ENCODE measurements at regions not wholly inside any gene's neighbourhood (a gene's known extent, or its start where the extent isn't known, plus 50 kb on each side); places are given as distances from the start of the nearest gene placed in this dataset.

DNA sequence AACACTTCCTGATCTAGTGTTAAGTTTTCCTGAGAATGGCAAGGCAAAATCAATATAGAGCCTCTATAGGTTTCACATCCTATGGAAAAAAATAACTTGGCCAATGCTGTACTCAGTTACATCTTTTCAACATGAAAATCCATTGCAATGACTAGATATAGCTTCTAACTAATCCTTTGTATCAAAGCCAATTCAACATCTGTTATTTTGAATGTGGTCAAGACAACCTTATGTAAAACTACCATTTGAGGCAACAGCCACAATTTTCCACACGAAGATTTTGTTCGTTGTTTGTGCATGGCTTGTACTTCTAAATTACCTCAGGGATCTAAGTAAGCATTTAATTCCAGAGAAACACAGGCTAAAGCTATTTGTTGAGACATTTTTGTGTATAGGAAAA, 637.8 kb upstream of the EYS start:
- no peaks in the 10 kb centered on the region for H3K36me3 ChIP-seq (ENCODE audit: control insufficient read depth in 4 of 4, insufficient read depth in 4 of 4, low read length in 3 of 4)
- ChIA-PET CTCF (no interaction called here), POLR2A (no interaction called here)
- no CpG with 5 or more reads among the region's 2 CpGs for WGBS (ENCODE audit: insufficient coverage)
- no peaks in the 10 kb centered on the region for H3K9me3 ChIP-seq (ENCODE audit: control extremely low read depth in 1 of 5, control insufficient read depth in 4 of 5, insufficient read depth in 2 of 5, low read depth in 1 of 5, low read length in 4 of 5)
- H3K27ac ChIP-seq (ENCODE audit: insufficient read depth in 1 of 2, low read depth in 1 of 2, low read length in 2 of 2, poor library complexity in 1 of 2, severe bottlenecking in 2 of 2), result no peak overlapping the region
- H3K4me3 ChIP-seq (ENCODE audit: control insufficient read depth in 1 of 7, extremely low read depth in 1 of 7, insufficient read depth in 4 of 7, low read depth in 2 of 7, low read length in 6 of 7), result no peak overlapping the region
- no peaks in the 10 kb centered on the region for H3K4me1 ChIP-seq (ENCODE audit: control extremely low read depth in 1 of 4, control insufficient read depth in 4 of 4, insufficient read depth in 4 of 4, low read length in 3 of 4)
- no peak for DNase-seq
- H3K27me3 ChIP-seq (replicated peaks in 2 of 5; ENCODE audit: control insufficient read depth in 4 of 5, insufficient read depth in 5 of 5, low read length in 4 of 5), result no peaks in the 10 kb centered on the region

DNA sequence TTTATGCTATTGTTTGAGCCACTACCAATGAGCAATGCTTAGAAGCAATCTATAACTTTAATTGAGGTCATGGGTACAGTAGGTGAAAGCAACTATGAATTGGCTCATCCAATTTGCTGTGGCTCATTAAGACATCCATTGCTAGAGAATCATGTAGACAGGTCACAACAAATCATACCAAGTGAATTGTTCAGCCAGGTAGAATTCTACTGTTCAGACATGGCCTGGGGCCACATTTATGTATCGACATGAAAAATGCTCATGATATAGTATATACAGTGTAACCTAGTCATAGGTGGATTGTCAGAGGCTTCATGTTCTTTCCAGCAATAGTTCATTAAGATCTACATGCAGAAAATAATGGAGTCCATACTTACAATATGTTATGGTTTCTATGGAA, 633.7 kb upstream of the EYS start:
- CTCF ChIA-PET, result no interaction called here
- no peak for DNase-seq
- no peak overlapping the region for H3K4me3 ChIP-seq (ENCODE audit: control insufficient read depth in 1 of 7, extremely low read depth in 1 of 7, insufficient read depth in 4 of 7, low read depth in 2 of 7, low read length in 6 of 7)
- no peaks in the 10 kb centered on the region for H3K36me3 ChIP-seq (ENCODE audit: control insufficient read depth in 4 of 4, insufficient read depth in 4 of 4, low read length in 3 of 4)
- no CpG with 5 or more reads among the region's 1 CpG for WGBS (ENCODE audit: insufficient coverage)
- no peaks in the 10 kb centered on the region for H3K9me3 ChIP-seq (ENCODE audit: control extremely low read depth in 1 of 5, control insufficient read depth in 4 of 5, insufficient read depth in 2 of 5, low read depth in 1 of 5, low read length in 4 of 5)
- H3K27me3 ChIP-seq (replicated peaks in 2 of 5; ENCODE audit: control insufficient read depth in 4 of 5, insufficient read depth in 5 of 5, low read length in 4 of 5), result no peaks in the 10 kb centered on the region
- POLR2A ChIA-PET, result no interaction called here
- H3K4me1 ChIP-seq (ENCODE audit: control extremely low read depth in 1 of 4, control insufficient read depth in 4 of 4, insufficient read depth in 4 of 4, low read length in 3 of 4), result no peaks in the 10 kb centered on the region
- H3K27ac ChIP-seq (ENCODE audit: insufficient read depth in 1 of 2, low read depth in 1 of 2, low read length in 2 of 2, poor library complexity in 1 of 2, severe bottlenecking in 2 of 2), result no peak overlapping the region

DNA sequence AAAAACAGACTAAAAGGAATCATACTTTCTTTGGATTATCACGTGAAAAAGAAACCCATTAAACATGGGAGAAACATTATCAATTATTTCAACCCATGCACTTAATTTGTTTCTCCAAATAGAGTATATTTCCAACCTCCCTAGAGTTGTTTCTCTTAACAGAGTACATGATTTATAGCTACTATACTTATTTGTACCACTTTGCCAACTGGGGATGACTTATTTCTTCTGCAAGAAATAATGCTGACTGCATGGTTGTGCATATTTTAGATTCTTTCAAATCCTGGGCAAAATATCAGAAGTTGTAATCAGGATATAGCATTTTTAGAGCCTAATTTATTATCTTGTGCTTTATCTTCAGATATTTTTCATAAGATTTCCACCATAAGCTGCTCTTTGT, 629.1 kb upstream of the EYS start:
- no CpG with 5 or more reads among the region's 1 CpG for WGBS (ENCODE audit: insufficient coverage)
- DNase-seq, result no peak
- H3K9me3 ChIP-seq (ENCODE audit: control extremely low read depth in 1 of 5, control insufficient read depth in 4 of 5, insufficient read depth in 2 of 5, low read depth in 1 of 5, low read length in 4 of 5), result no peaks in the 10 kb centered on the region
- no peak overlapping the region for H3K27ac ChIP-seq (ENCODE audit: insufficient read depth in 1 of 2, low read depth in 1 of 2, low read length in 2 of 2, poor library complexity in 1 of 2, severe bottlenecking in 2 of 2)
- H3K36me3 ChIP-seq (ENCODE audit: control insufficient read depth in 4 of 4, insufficient read depth in 4 of 4, low read length in 3 of 4), result no peaks in the 10 kb centered on the region
- H3K4me1 ChIP-seq (ENCODE audit: control extremely low read depth in 1 of 4, control insufficient read depth in 4 of 4, insufficient read depth in 4 of 4, low read length in 3 of 4), result no peaks in the 10 kb centered on the region
- POLR2A ChIA-PET, result no interaction called here
- no peak overlapping the region for H3K4me3 ChIP-seq (ENCODE audit: control insufficient read depth in 1 of 7, extremely low read depth in 1 of 7, insufficient read depth in 4 of 7, low read depth in 2 of 7, low read length in 6 of 7)
- CTCF ChIA-PET, result no interaction called here
- no peaks in the 10 kb centered on the region for H3K27me3 ChIP-seq (replicated peaks in 2 of 5; ENCODE audit: control insufficient read depth in 4 of 5, insufficient read depth in 5 of 5, low read length in 4 of 5)

DNA sequence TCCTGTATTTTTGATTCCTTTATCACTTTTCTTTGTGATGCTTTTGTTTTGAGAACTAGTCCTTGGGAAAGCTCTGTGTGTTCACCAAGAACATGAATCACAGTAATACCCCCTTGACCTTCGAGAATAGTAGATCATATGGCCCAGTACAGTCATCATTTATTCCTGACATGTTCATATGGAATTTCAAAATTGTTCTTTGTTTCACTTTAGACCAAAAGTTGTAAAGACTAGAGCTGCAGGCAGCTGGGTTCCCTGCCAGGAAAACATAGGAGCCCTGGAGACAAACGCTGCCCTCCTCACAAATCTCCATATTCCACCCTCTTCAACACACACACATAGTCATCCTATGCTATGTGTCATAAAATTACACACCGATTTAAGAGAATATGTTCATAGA, 621.2 kb upstream of the EYS start:
- H3K36me3 ChIP-seq (ENCODE audit: control insufficient read depth in 4 of 4, insufficient read depth in 4 of 4, low read length in 3 of 4), result no peaks in the 10 kb centered on the region
- H3K27ac ChIP-seq (ENCODE audit: insufficient read depth in 1 of 2, low read depth in 1 of 2, low read length in 2 of 2, poor library complexity in 1 of 2, severe bottlenecking in 2 of 2), result no peak overlapping the region
- ChIA-PET POLR2A (interaction anchor here (0.6 kb wide), 1 partner anchor 19 kb away, joined by 8 read pairs; no protein-coding TSS in a partner anchor), CTCF (no interaction called here)
- WGBS (ENCODE audit: insufficient coverage), result 83% methylated on average over 1 of the region's 3 CpGs
- H3K4me1 ChIP-seq (ENCODE audit: control extremely low read depth in 1 of 4, control insufficient read depth in 4 of 4, insufficient read depth in 4 of 4, low read length in 3 of 4), result no peaks in the 10 kb centered on the region
- H3K27me3 ChIP-seq (replicated peaks in 2 of 5; ENCODE audit: control insufficient read depth in 4 of 5, insufficient read depth in 5 of 5, low read length in 4 of 5), result no peaks in the 10 kb centered on the region
- no peak for DNase-seq
- H3K9me3 ChIP-seq (ENCODE audit: control extremely low read depth in 1 of 5, control insufficient read depth in 4 of 5, insufficient read depth in 2 of 5, low read depth in 1 of 5, low read length in 4 of 5), result no peaks in the 10 kb centered on the region
- H3K4me3 ChIP-seq (ENCODE audit: control insufficient read depth in 1 of 7, extremely low read depth in 1 of 7, insufficient read depth in 4 of 7, low read depth in 2 of 7, low read length in 6 of 7), result no peak overlapping the region

DNA sequence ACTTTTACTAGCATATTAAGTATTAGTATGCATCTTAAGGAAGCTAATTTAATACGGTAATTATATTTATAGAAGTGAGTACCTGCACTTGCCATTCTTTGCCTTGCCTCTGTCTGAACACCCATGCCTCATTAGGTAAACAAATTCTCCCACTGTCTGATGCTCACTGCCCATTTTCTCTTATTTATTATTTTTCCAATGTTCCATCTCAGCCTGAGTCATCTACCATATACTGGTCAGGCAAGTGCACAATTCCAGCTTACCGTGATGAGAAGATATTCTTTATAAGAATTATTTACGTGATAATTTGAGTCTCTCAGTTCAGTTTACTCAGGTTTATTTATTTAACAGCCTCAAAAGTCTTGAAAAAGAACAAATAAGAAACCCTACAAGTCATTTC, 619.2 kb upstream of the EYS start:
- DNase-seq, result no peak
- no peaks in the 10 kb centered on the region for H3K36me3 ChIP-seq (ENCODE audit: control insufficient read depth in 4 of 4, insufficient read depth in 4 of 4, low read length in 3 of 4)

DNA sequence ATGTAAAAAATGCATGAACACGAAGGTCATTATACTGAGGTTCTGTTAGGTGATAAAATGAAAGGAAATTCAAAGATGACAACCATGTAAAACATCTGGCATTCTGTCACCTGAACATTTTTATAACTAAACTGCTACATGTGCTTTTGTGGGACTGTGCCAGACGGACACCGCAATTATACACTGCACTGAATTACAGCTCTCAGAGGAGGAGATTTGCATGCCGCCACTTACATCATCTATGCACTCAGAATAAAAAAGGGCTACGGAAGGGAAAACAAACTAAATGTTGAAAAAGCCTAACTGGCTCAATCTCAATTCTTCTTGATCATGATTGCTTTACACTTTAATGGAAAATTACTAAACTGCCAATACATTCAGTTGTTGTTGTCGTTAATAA, 614.0 kb upstream of the EYS start:
- 91% methylated on average over 3 of the region's 6 CpGs for WGBS (ENCODE audit: insufficient coverage)
- Histone ChIP-seq H3K4me3 (ENCODE audit: control insufficient read depth in 1 of 7, extremely low read depth in 1 of 7, insufficient read depth in 4 of 7, low read depth in 2 of 7, low read length in 6 of 7) (no peak overlapping the region), H3K9me3 (ENCODE audit: control extremely low read depth in 1 of 5, control insufficient read depth in 4 of 5, insufficient read depth in 2 of 5, low read depth in 1 of 5, low read length in 4 of 5) (no peaks in the 10 kb centered on the region), H3K36me3 (ENCODE audit: control insufficient read depth in 4 of 4, insufficient read depth in 4 of 4, low read length in 3 of 4) (no peaks in the 10 kb centered on the region), H3K27ac (ENCODE audit: insufficient read depth in 1 of 2, low read depth in 1 of 2, low read length in 2 of 2, poor library complexity in 1 of 2, severe bottlenecking in 2 of 2) (no peak overlapping the region), H3K27me3 (replicated peaks in 2 of 5; ENCODE audit: control insufficient read depth in 4 of 5, insufficient read depth in 5 of 5, low read length in 4 of 5) (no peaks in the 10 kb centered on the region), H3K4me1 (ENCODE audit: control extremely low read depth in 1 of 4, control insufficient read depth in 4 of 4, insufficient read depth in 4 of 4, low read length in 3 of 4) (no peaks in the 10 kb centered on the region)
- DNase-seq, result no peak
- ChIA-PET POLR2A (no interaction called here), CTCF (no interaction called here)

More for the DNA sequence above, 619.2 kb upstream of the EYS start:
- WGBS (ENCODE audit: insufficient coverage), result no CpG with 5 or more reads among the region's 3 CpGs
- H3K4me3 ChIP-seq (ENCODE audit: control insufficient read depth in 1 of 7, extremely low read depth in 1 of 7, insufficient read depth in 4 of 7, low read depth in 2 of 7, low read length in 6 of 7), result no peak overlapping the region
- no peak overlapping the region for H3K27ac ChIP-seq (ENCODE audit: insufficient read depth in 1 of 2, low read depth in 1 of 2, low read length in 2 of 2, poor library complexity in 1 of 2, severe bottlenecking in 2 of 2)
- H3K27me3 ChIP-seq (replicated peaks in 2 of 5; ENCODE audit: control insufficient read depth in 4 of 5, insufficient read depth in 5 of 5, low read length in 4 of 5), result no peaks in the 10 kb centered on the region
- ChIA-PET CTCF (no interaction called here), POLR2A (no interaction called here)
- H3K9me3 ChIP-seq (ENCODE audit: control extremely low read depth in 1 of 5, control insufficient read depth in 4 of 5, insufficient read depth in 2 of 5, low read depth in 1 of 5, low read length in 4 of 5), result no peaks in the 10 kb centered on the region
- no peaks in the 10 kb centered on the region for H3K4me1 ChIP-seq (ENCODE audit: control extremely low read depth in 1 of 4, control insufficient read depth in 4 of 4, insufficient read depth in 4 of 4, low read length in 3 of 4)

DNA sequence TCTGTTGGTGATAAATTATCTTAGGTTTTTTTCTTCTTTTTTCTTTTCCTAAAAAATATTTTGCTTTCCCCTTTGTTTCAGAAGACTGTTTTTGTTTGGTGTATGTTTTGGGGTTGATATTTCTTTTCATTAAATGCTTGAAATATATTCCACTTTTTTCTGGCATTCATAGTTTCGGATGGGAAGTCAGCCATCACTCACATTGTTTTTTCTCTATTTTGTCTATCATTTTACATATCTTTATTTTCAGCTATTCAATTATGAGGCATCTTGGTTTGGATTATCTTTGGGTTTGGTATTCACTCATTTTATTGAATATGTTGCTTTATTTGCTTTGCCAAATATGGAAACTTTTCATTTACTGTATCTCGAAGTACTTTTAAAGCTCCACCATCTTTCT, 600.5 kb upstream of the EYS start:
- no peak for DNase-seq
- peaks cover 0 to 12% (median 0%) of the 10 kb centered on the region in 5 experiments for H3K9me3 ChIP-seq (ENCODE audit: control extremely low read depth in 1 of 5, control insufficient read depth in 4 of 5, insufficient read depth in 2 of 5, low read depth in 1 of 5, low read length in 4 of 5)
- ChIA-PET POLR2A (no interaction called here), CTCF (no interaction called here)
- no peaks in the 10 kb centered on the region for H3K27me3 ChIP-seq (replicated peaks in 2 of 5; ENCODE audit: control insufficient read depth in 4 of 5, insufficient read depth in 5 of 5, low read length in 4 of 5)
- no peak overlapping the region for H3K4me3 ChIP-seq (ENCODE audit: control insufficient read depth in 1 of 7, extremely low read depth in 1 of 7, insufficient read depth in 4 of 7, low read depth in 2 of 7, low read length in 6 of 7)
- no peaks in the 10 kb centered on the region for H3K4me1 ChIP-seq (ENCODE audit: control extremely low read depth in 1 of 4, control insufficient read depth in 4 of 4, insufficient read depth in 4 of 4, low read length in 3 of 4)
- 100% methylated on average over 1 of the region's 2 CpGs for WGBS (ENCODE audit: insufficient coverage)
- no peaks in the 10 kb centered on the region for H3K36me3 ChIP-seq (ENCODE audit: control insufficient read depth in 4 of 4, insufficient read depth in 4 of 4, low read length in 3 of 4)
- no peak overlapping the region for H3K27ac ChIP-seq (ENCODE audit: insufficient read depth in 1 of 2, low read depth in 1 of 2, low read length in 2 of 2, poor library complexity in 1 of 2, severe bottlenecking in 2 of 2)

DNA sequence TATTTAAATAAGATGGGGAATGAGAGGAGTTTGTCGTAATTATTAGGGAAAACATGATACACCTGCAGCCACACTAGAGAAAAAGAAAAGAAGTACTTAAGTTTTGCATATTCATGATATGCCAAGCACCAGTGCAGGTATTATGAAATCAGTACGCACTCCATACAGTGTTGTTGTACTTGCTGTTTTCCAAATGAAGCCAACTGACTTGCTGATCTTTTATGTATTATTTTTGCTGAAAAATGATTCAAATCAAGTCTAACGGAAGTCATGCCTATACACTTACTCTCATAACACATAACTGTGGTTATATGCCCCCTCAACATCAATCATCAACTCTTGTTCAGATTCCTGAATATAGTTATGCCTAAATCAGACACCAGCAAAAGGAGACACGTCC, 584.9 kb upstream of the EYS start:
- no peaks in the 10 kb centered on the region for H3K36me3 ChIP-seq (ENCODE audit: control insufficient read depth in 4 of 4, insufficient read depth in 4 of 4, low read length in 3 of 4)
- POLR2A ChIA-PET, result no interaction called here
- H3K27me3 ChIP-seq (replicated peaks in 2 of 5; ENCODE audit: control insufficient read depth in 4 of 5, insufficient read depth in 5 of 5, low read length in 4 of 5), result no peaks in the 10 kb centered on the region
- H3K27ac ChIP-seq (ENCODE audit: insufficient read depth in 1 of 2, low read depth in 1 of 2, low read length in 2 of 2, poor library complexity in 1 of 2, severe bottlenecking in 2 of 2), result no peak overlapping the region
- no peaks in the 10 kb centered on the region for H3K9me3 ChIP-seq (ENCODE audit: control extremely low read depth in 1 of 5, control insufficient read depth in 4 of 5, insufficient read depth in 2 of 5, low read depth in 1 of 5, low read length in 4 of 5)
- DNase-seq, result no peak
- no peak overlapping the region for H3K4me3 ChIP-seq (ENCODE audit: control insufficient read depth in 1 of 7, extremely low read depth in 1 of 7, insufficient read depth in 4 of 7, low read depth in 2 of 7, low read length in 6 of 7)
- CTCF ChIA-PET, result no interaction called here
- WGBS (ENCODE audit: insufficient coverage), result 92% methylated on average over 2 of the region's 4 CpGs
- H3K4me1 ChIP-seq (ENCODE audit: control extremely low read depth in 1 of 4, control insufficient read depth in 4 of 4, insufficient read depth in 4 of 4, low read length in 3 of 4), result no peaks in the 10 kb centered on the region

Measured in common myeloid progenitor, CD34-positive (primary cell).